ENCODE measurements at regions not wholly inside any gene's neighbourhood (a gene's known extent, or its start where the extent isn't known, plus 50 kb on each side); places are given as distances from the start of the nearest gene placed in this dataset.
"Not testable (repeated sequence)": the region's sequence is repeated elsewhere in the genome, so short reads cannot be mapped to it uniquely, and the experiment has no call there.

- H3K36me3 ChIP-seq (replicated peaks in 1 of 2; ENCODE audit: control insufficient read depth in 1 of 2, insufficient read depth in 2 of 2, low read length in 1 of 2); H2AFZ ChIP-seq (ENCODE audit: low read depth); H3K4me2 ChIP-seq; H4K20me1 ChIP-seq (ENCODE audit: insufficient read depth); H3K9me3 ChIP-seq; H3K27ac ChIP-seq (ENCODE audit: low read depth in 2 of 2, low read length in 1 of 2); H3K9me2 ChIP-seq; DNase-seq; POLR2A ChIA-PET; H3K4me3 ChIP-seq (ENCODE audit: low read depth in 2 of 2, low read length in 1 of 2); H3K27me3 ChIP-seq (ENCODE audit: insufficient read depth); H3K9ac ChIP-seq; H3K79me2 ChIP-seq (ENCODE audit: insufficient read depth); H3F3A ChIP-seq (replicated peaks; ENCODE audit: insufficient read depth): not testable (repeated sequence)
- 36% methylated on average over 8 of the region's 10 CpGs for WGBS (ENCODE audit: low lambda C conversion rate)
- CTCF ChIA-PET: interaction anchor here (2.0 kb wide), 1 partner anchor 255 kb away, joined by 7 read pairs; no protein-coding TSS in a partner anchor
- peaks cover 0 to 28% of the 10 kb centered on the region in 2 experiments; a peak in 1 of 4 replicates for H3K4me1 ChIP-seq (ENCODE audit: control insufficient read depth in 1 of 2, insufficient read depth in 2 of 2, low read depth in 1 of 2, low read length in 1 of 2)
These were observed 170.1 kb downstream of the KIF26A start for GRCh38 chr14:104308534-104308933.

GRCh38 chr14:104309657-104310369 lies 171.4 kb downstream of the KIF26A start:
- TF ChIP-seq GABPA (IDR thresholded peaks at IDR 0.05; ENCODE audit: low read depth) (no peak), MXI1 (IDR thresholded peaks at IDR 0.05; ENCODE audit: low read depth, low read length) (no peak), FOSL2 (IDR thresholded peaks at IDR 0.05; ENCODE audit: borderline replicate concordance, low read depth) (no peak), RCOR1 (IDR thresholded peaks at IDR 0.05; ENCODE audit: low read length) (no peak), EP300 (IDR thresholded peaks at IDR 0.05; ENCODE audit: borderline replicate concordance in 1 of 2, low read depth in 1 of 2, low read length in 1 of 2) (no peak), SMC3 (IDR thresholded peaks at IDR 0.05; ENCODE audit: low read depth, low read length) (no peak), RXRA (IDR thresholded peaks at IDR 0.05; ENCODE audit: borderline replicate concordance, low read depth) (no peak), CHD2 (IDR thresholded peaks at IDR 0.05; ENCODE audit: low read length, partially characterized antibody) (no peak), TAF1 (IDR thresholded peaks at IDR 0.05; ENCODE audit: borderline replicate concordance, low read depth, low read length) (no peak), POLR2AphosphoS5 (IDR thresholded peaks at IDR 0.05; ENCODE audit: low read depth, low read length) (no peak), SIN3A (IDR thresholded peaks at IDR 0.05; ENCODE audit: borderline replicate concordance, low read depth, low read length) (no peak), ELF1 (IDR thresholded peaks at IDR 0.05) (no peak), MEF2A (IDR thresholded peaks at IDR 0.05; ENCODE audit: borderline replicate concordance, low read depth) (no peak), RFX5 (IDR thresholded peaks at IDR 0.05; ENCODE audit: low read length) (no peak), EZH2phosphoT487 (IDR thresholded peaks at IDR 0.05; ENCODE audit: borderline replicate concordance, low read depth) (no peak), TEAD4 (IDR thresholded peaks at IDR 0.05; ENCODE audit: borderline replicate concordance, insufficient read depth) (no peak)
- TF ChIP-seq, protein P1, sequence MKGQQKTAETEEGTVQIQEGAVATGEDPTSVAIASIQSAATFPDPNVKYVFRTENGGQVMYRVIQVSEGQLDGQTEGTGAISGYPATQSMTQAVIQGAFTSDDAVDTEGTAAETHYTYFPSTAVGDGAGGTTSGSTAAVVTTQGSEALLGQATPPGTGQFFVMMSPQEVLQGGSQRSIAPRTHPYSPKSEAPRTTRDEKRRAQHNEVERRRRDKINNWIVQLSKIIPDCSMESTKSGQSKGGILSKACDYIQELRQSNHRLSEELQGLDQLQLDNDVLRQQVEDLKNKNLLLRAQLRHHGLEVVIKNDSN (IDR thresholded peaks at IDR 0.05; ENCODE audit: borderline replicate concordance, low read depth): no peak
- TF ChIP-seq, protein P2, sequence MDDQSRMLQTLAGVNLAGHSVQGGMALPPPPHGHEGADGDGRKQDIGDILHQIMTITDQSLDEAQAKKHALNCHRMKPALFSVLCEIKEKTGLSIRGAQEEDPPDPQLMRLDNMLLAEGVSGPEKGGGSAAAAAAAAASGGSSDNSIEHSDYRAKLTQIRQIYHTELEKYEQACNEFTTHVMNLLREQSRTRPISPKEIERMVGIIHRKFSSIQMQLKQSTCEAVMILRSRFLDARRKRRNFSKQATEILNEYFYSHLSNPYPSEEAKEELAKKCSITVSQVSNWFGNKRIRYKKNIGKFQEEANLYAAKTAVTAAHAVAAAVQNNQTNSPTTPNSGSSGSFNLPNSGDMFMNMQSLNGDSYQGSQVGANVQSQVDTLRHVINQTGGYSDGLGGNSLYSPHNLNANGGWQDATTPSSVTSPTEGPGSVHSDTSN (IDR thresholded peaks at IDR 0.05): no peak
- Histone ChIP-seq H3K4me1 (ENCODE audit: control insufficient read depth in 1 of 2, insufficient read depth in 2 of 2, low read depth in 1 of 2, low read length in 1 of 2) (peaks cover 0 to 20% of the 10 kb centered on the region in 2 experiments; a peak in 1 of 4 replicates), H3K4me3 (ENCODE audit: low read depth in 2 of 2, low read length in 1 of 2) (no peak overlapping the region), H3K27ac (ENCODE audit: low read depth in 2 of 2, low read length in 1 of 2) (no peak overlapping the region; a peak in 1 of 4 replicates), H3K9ac (no peak overlapping the region), H3F3A (replicated peaks; ENCODE audit: insufficient read depth) (no peaks in the 10 kb centered on the region), H2AFZ (ENCODE audit: low read depth) (no peak overlapping the region), H3K9me3 (no peaks in the 10 kb centered on the region), H3K79me2 (ENCODE audit: insufficient read depth) (no peaks in the 10 kb centered on the region), H4K20me1 (ENCODE audit: insufficient read depth) (no peaks in the 10 kb centered on the region), H3K9me2 (no peaks in the 10 kb centered on the region), H3K4me2 (no peak overlapping the region), H3K27me3 (ENCODE audit: insufficient read depth) (no peaks in the 10 kb centered on the region), H3K36me3 (replicated peaks in 1 of 2; ENCODE audit: control insufficient read depth in 1 of 2, insufficient read depth in 2 of 2, low read length in 1 of 2) (no peaks in the 10 kb centered on the region)
- ChIA-PET POLR2A (interaction anchor here (1.2 kb wide), 1 partner anchor 9 kb away, joined by 3 read pairs; no protein-coding TSS in a partner anchor), CTCF (interaction anchor here (2.0 kb wide), 1 partner anchor 254 kb away, joined by 7 read pairs; no protein-coding TSS in a partner anchor)
- DNase-seq: no peak
- WGBS (ENCODE audit: low lambda C conversion rate): 31% methylated on average over 2 of the region's 8 CpGs

All from SK-N-SH (cell line).